AG10803 (cell line): ENCODE measurements at regions not wholly inside any gene's neighbourhood (a gene's known extent, or its start where the extent isn't known, plus 50 kb on each side); places are given as distances from the start of the nearest gene placed in this dataset.

Experiments used
- DNase-seq: peaks from one replicate; pipeline ENCODE4 v3.0.0; 2010; ENCODE audit warnings: low read depth
- H3K4me3 ChIP-seq: 2 replicates; pipeline ENCODE4 v1.5.1; 2011; ENCODE audit warnings: mild to moderate bottlenecking, low read length, control low read depth
- TF ChIP-seq, protein P1 (sequence below): conservative IDR thresholded peaks from 2 replicates; pipeline ENCODE4 v1.5.1; 2011; ENCODE audit warnings: mild to moderate bottlenecking, low read length, control low read depth, inconsistent platforms

DNA sequence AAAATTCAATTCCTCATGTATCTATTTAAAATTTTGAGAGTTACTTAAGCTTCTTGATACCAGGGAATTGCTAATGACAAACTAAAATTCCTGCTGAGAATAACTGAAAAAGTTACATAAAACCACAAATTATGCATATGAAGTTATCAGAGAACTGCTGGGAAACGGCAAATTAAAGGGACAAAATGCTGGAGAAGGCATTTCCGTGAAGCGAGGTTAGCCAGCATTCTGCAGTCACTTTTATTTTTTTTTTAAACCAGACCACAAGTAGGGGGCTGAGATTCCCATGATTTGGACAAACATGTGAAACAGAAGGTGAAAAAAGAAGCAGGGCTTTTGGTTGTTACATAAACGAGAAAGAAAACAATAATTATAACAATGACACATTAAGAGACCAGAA, 737.6 kb upstream of the CHRM3 start:
- no peak overlapping the region for H3K4me3 ChIP-seq
- DNase-seq = peak; percentile 25
- TF ChIP-seq, protein P1, sequence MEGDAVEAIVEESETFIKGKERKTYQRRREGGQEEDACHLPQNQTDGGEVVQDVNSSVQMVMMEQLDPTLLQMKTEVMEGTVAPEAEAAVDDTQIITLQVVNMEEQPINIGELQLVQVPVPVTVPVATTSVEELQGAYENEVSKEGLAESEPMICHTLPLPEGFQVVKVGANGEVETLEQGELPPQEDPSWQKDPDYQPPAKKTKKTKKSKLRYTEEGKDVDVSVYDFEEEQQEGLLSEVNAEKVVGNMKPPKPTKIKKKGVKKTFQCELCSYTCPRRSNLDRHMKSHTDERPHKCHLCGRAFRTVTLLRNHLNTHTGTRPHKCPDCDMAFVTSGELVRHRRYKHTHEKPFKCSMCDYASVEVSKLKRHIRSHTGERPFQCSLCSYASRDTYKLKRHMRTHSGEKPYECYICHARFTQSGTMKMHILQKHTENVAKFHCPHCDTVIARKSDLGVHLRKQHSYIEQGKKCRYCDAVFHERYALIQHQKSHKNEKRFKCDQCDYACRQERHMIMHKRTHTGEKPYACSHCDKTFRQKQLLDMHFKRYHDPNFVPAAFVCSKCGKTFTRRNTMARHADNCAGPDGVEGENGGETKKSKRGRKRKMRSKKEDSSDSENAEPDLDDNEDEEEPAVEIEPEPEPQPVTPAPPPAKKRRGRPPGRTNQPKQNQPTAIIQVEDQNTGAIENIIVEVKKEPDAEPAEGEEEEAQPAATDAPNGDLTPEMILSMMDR = no peak

DNA sequence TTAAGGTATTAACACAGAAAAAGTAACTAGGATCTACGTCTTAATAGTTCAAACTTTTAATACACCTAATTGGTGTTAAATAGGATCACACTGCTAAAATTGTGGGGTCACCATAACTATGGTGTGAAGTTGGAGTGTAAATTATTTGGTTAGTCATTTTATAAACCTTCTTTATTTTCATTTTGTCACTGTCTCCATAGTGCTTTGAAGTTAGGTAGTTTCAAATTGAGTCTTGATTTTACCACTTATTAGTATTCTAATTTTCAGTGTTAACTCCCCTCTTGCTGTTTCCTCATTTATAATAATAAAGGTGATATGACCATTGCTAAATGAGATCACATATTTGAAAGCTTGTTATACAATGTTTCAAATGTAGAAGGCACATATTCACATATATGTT, 738.1 kb upstream of the CHRM3 start:
- no peak for DNase-seq
- no peak overlapping the region for H3K4me3 ChIP-seq
- TF ChIP-seq, protein P1 = no peak

DNA sequence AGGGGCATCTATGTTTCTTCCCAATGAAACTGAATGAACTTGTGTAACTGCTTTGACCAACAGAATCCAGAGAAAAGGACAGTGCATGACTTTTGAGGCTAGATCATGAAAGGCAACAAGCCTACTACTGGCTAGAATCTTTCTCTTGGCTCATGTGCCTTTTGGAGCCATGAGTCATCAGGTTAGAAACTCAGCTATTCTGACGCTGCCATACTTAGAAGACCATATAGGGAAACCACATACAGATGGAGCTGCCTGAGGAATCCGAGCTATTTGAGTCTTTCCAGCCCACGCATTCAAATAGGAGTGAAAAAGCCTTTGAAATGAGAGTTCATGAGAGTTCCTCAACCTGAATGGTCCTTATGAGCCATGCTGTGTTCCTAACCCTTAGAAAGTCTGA, 738.5 kb upstream of the CHRM3 start:
- TF ChIP-seq, protein P1 = no peak
- peak; percentile 91 for DNase-seq
- no peak overlapping the region for H3K4me3 ChIP-seq

DNA sequence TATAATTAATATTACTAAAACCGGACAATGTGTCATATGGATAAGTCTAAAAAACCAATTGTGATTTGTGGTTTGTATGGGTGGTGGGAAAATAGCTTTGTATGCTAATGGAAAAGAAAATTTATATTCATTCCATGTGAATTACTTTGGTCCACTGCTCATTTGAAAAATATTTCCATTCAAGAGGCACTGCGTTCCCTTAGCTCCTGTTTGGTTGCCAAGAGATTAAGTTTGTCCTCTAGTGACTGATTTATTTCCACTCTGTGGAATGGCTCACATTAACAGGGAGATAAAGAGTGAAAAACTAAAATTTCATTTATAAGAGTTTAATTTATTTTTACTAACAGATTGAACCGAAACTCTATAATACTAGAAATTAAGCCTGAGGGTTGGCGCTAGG, 744.1 kb upstream of the CHRM3 start:
- TF ChIP-seq, protein P1 = no peak
- H3K4me3 ChIP-seq = no peak overlapping the region
- peak; percentile 42 for DNase-seq

DNA sequence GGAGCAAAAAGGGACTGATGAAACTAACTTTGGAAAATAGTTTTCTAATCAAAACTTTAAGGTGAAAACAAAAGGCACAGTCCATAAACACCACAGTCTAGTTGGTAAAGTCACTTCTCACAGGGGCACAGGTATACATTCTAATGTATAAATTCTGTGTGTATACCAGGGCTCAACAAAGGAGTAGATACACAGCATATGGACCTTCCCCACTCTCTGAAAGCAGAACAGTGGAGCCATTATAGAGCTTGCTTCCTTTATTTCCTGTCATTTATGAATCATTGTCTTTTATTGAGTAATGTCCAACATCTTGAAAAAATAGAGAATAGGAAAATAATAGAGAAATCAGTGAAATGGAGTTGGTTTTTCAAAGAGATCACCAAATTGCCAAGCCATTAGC, 746.5 kb upstream of the CHRM3 start:
- TF ChIP-seq, protein P1 = no peak
- no peak overlapping the region for H3K4me3 ChIP-seq
- no peak for DNase-seq

DNA sequence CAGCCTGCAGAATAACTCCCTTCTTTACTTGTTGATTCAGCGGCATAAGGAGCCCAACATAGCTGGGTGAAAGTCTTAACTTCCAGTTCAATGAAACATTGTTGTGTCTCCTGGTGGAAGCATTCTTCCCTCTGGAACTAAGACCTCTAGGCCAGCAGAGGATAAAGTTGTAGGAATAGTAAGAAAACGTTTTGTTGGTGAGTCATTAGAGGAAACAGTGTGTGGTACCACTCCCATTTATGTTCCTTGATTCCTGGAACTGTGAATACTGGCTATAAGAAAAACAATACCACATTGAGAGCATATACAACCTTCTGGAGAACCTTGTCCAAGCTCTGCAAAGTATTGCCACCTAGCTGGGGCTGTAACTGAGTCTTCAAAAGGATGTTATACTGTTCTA, 737.4 kb upstream of the ZP4 start:
- no peak for DNase-seq
- TF ChIP-seq, protein P1 = no peak
- H3K4me3 ChIP-seq = no peak overlapping the region

DNA sequence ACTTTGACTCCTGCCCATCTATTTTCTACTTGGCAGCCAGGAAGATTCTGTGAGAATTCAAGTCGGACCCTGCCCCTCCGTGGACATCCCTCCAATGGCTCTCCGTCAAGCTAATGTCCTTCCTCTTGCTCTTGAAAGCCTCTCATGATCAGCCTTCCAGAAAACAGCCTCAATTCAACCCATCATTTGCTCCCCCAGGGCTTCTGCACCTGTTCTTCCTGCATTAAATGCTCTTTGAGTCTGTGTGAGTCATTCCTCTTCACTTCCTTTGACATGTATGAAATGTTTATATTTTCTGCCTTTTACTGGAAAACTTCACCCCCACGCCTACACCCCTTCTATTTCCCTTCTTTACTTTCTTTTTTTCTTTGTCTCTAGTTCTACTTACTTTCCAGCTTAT, 734.1 kb upstream of the ZP4 start:
- H3K4me3 ChIP-seq = no peak overlapping the region
- TF ChIP-seq, protein P1 = no peak
- DNase-seq = no peak
